T47D (cell line): ENCODE measurements at regions not wholly inside any gene's neighbourhood (a gene's known extent, or its start where the extent isn't known, plus 50 kb on each side); places are given as distances from the start of the nearest gene placed in this dataset.

Experiments used
- DNase-seq, 2 experiments: peaks; one replicate each; pipeline versions ENCODE4 v3.0.0 to v3.0.0-alpha.2; 2011 to 2012; ENCODE audit warnings: low read depth in 1 of 2, low spot score in 1 of 2
- JUND ChIP-seq: IDR thresholded peaks from 2 replicates; pipeline ENCODE4 v1.6.1; 2012; ENCODE audit warnings: low read depth
- in situ Hi-C: cut with HindIII; loops from 2 replicates; pipeline ENCODE4 v1.10.0; 2016; ENCODE audit warnings: low sequenced_read_pairs, low pct_unique_long_range_greater_than_20kb

DNA sequence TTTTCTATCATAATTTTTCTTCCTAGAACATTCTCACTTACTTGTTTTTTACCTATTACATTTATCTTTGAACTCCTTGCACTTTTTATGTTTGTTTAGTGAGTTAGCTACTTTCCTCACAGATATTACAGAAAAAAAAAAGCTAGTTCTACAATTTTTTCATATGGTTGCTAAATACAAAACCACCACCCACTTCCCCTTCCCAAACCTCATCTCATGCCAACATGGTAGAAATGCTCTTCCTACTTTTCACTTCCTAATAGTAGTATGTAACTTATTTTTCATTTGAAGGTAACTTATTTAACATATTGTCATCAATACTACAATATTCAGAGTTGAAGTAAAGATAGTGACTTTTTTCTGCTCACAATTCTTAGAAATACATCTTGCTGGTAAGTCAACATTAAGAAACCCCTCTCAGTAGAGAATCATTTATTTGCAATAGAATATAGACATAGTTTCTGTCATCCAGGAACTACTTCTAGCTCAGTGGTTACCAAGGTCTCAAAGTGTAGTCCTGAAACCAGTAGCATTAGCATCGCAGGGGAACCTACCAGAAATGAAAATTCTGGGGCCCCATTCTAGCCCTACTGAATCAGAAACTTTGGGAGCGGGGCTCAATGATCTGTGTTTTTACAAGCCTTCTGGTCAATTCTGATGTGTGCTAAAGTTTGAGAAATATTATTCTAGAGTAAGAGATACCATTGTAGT, 1124.6 kb downstream of the DTWD2 start:
- DNase-seq: no peak
- in situ Hi-C loops: no loop called here

DNA sequence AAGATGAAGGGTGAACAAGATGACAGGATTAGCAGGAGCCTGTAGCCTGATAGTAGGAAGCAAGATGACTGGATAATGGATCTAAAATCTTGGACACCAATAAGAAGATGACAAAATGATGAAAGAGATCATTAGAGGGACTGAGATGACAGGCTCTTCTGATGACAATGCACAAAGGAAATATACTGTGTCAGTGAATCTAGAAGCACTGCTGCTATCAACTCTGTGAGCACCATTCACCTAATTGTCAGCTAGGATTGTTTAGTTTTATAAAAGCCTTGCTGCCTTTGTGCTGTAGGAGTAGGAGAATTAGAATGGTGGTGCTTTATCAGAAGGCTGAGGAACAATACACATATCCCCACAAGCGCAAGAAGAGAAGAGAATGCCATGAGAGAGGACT, 1127.8 kb downstream of the DTWD2 start:
- in situ Hi-C loops: no loop called here
- no peak for TF ChIP-seq JUND
- no peak for DNase-seq

More for the DNA sequence above, 1124.6 kb downstream of the DTWD2 start:
- no peak for TF ChIP-seq JUND

DNA sequence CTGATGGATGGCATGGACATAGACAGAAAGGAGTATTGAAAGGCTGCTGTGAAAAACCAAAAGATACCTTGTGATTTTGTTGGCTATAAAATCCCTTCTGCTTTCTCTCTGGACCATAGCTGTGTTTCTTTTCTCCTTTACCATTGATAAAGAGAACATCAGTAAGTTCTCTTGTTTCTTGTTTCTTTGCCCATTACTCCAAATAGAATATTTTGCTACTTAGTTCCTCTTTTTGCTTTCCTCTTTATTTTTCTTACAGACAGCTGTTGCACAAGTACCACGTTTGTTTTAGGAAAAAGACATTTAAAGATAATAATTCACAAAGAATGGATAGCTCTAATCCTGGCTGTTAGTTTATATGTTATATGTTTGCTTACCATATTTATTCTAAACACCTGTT, 1129.2 kb downstream of the DTWD2 start:
- no peak for DNase-seq
- in situ Hi-C loops: no loop called here
- no peak for TF ChIP-seq JUND

DNA sequence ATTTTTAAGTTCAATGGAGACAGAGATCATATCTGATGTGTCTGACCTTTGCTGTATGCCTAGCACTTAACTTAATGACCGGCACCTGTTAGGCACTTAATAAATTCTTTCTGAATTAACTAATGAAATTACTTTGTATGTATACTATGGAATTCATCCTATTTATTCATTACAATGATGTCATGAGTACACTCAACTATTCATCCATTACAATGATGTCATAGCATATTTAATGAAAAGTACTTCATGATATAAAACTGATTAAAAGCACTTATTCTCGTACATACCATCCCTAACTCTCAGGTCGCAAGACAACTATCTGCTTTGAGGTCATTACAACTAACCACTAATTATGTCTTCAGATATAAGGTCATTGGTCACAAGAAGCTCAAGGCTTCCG, 1131.6 kb downstream of the DTWD2 start:
- in situ Hi-C loops: no loop called here
- DNase-seq: no peak
- no peak for TF ChIP-seq JUND

DNA sequence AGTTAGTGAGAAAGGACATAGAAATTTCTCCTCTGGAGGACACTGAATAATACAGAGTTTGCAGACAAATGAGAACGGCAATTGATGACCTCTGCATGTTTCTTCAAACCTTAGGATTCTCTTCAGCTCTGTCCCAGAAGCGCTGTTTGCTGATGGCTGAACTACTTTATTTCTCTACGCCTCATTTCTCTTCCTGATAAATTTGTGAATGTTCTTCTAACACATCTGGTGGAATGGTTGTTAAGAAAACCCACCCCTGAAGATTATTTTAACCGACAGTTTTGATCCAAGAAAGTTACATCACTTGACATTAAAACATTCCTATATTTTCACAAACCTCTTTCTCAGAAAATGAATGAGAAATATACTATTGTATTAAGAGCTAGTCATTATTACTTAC, 1150.6 kb downstream of the DTWD2 start:
- no peak for TF ChIP-seq JUND
- in situ Hi-C loops: no loop called here

DNA sequence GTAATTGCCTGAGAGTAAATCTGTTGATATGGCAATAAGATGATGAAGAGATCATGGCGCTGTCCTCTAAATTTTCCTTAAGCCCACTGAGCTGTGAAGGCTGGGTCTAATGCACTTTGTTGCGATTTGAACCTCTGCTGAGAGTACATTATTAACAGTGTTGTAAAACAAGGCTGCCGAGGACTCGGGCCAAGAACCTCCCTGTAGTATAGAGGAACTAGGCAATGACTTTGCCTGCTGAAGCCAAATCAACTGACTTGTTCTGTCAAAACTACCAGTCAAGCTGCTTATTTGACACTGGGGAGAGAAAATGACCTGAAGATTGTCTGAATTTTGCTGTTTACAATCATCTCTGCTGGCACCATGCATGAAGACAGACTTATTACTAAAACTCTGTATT, 1154.7 kb downstream of the DTWD2 start:
- in situ Hi-C loops: no loop called here
- TF ChIP-seq JUND: no peak
- DNase-seq: no peak

More for the DNA sequence above, 1150.6 kb downstream of the DTWD2 start:
- DNase-seq: no peak

DNA sequence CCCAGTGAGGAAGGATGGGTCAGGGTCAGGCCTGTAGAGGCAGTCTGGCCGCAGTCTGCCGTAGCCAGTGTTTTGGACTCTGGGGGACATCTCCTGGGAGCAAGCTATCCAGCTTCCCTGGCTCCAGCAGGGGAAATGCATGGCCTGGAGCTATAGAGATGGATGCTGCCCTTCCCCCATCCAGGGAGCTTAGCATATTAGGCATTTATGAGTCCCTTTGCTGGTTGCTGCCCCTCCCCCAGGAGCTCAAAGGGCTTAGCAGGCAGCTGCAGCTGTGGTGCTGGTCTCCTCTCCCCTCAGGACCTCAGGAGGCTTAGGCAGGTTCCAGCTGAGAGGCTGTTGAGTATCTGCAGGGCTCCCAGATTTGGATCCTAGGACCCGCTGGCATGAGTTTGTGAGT, 1158.7 kb downstream of the DTWD2 start:
- no peak for DNase-seq
- in situ Hi-C loops: no loop called here
- TF ChIP-seq JUND: no peak

DNA sequence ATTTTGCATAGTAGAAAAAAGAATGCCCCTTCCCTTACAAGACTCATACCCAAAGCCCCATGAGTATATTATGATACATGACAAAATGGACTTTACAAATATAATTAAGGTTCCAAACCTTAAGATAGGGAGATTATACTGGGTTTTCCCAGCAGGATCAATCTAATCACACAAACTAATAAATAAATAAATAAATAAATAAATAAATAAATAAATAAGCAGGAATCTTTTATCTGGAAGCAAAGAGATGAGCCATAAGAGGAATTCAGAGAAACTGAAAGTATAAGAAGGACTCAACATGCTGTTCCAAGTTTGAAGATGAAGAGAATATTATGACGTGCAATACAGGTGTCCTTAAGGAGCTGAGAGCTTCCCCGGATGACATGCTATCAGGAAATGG, 1174.5 kb downstream of the DTWD2 start:
- TF ChIP-seq JUND: no peak
- DNase-seq: no peak
- in situ Hi-C loops: no loop called here

DNA sequence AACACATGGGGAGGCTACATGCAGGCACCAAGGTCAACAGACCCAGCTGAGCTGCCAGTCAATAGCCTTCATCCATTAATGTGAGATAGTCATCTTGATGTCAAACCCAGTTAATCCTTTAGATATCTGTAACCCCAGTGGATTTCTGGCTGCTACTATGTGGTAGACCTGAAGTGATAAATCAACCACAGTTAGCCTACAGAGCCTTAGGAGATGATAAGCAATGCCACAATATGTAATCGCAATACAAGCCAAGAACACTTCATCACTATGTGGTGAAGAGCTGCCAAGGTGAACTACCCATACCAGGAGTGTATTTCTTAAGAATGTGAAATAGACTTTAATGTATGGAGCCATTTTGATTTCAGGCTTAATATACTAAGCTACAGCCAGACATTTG, 1175.5 kb downstream of the DTWD2 start:
- no peak for TF ChIP-seq JUND
- in situ Hi-C loops: no loop called here
- DNase-seq: no peak

DNA sequence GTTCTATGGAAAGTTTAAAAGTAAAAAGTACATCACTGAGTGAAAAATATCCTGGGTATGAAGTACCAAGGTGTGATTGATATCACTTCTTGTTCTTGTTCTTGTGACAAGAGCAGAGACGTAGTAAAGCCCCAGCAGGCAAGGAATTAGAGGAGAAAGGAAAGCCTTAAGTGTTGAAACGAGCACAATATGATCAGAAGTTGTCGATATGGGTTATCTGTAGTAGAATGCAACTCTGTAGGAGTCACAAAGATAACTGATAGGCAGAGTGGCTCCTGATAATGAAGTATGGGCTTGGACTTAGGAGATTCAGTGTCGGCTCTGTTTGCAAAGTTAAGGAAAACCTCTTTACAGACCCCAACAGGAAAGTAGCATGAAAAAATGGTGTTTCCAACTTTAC, 1179.1 kb downstream of the DTWD2 start:
- in situ Hi-C loops: no loop called here
- no peak for DNase-seq
- TF ChIP-seq JUND: no peak

DNA sequence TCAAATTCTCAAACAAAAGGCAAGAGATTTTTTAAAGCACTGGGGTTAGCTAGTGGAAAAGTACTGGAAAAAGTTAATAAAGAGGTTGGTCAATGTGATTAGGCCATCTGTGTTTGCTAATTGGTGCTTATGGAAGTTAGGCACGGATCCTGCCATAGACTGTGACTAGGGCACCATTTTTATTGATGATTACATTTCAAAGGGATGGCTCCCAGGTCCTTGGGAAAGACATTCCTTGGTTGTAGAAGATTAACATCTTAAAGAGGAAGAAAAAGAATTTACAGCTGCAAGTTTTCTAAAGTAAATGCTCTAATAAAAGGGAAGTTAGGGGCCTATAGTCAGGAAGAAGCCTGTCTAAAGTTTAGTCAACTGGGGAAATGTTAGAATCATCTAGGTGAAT, 1183.3 kb downstream of the DTWD2 start:
- in situ Hi-C loops: no loop called here
- DNase-seq: no peak
- TF ChIP-seq JUND: no peak

DNA sequence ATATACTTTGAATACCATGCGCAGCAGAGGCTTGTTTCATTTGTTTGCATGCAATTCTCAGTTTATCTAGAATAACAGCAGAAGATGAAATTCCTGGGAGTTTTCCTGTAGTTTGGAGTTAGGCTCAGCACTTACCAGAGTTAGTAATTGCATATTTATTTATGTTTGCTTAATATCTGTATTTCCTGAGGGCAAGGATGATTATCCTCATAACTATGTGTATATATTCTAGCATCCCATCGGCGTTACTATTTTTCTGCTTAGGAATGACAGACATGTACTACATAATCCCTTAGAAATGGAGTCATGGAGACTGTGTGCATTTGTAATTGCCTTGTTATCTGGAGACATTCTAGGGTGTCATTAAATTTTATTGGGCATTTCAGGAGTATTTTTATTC, 1184.8 kb downstream of the DTWD2 start:
- peak; percentile 21 to 58 for DNase-seq
- in situ Hi-C loops: no loop called here
- TF ChIP-seq JUND: peak; percentile 82

DNA sequence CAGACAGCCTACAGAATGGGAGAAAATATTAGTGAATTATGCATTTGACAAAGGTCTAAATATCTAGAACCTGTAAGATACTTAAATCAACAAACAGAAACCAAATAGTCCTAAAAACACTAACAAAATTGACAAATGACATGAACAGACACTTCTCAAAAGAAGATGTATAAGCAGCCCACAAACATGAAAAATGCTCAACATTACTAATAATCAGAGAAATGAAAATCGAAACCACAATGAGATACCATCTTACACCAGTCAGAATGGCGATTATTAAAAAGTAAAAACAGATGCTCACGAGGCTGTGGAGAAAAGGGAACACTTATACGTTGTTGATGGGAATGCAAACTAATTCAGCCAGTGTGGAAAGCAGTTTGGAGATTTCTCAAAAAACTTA, 1186.8 kb downstream of the DTWD2 start:
- in situ Hi-C loops: no loop called here
- TF ChIP-seq JUND: no peak
- no peak for DNase-seq

DNA sequence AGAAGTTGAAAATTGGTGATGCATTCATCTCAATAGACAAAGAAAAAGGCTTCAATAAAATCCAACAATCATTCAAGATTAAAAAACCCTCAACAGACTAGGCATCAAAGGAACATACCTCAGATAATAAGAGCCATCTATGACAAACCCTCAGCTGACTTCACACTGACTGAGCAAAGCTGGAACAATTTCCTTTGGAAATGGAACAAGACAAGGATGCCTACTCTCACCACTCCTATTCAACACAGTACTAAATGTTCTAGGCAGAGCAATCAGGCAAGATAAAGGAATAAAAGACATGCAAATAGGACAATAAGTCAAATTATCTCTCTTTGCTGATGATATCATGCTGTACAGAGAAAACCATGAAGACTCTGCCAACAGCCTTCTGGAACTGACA, 1188.1 kb downstream of the DTWD2 start:
- DNase-seq: peak in 1 of 2 experiments; percentile 40
- TF ChIP-seq JUND: no peak
- in situ Hi-C loops: no loop called here
